Panc1 (cell line): ENCODE measurements at regions not wholly inside any gene's neighbourhood (a gene's known extent, or its start where the extent isn't known, plus 50 kb on each side); places are given as distances from the start of the nearest gene placed in this dataset.

ENCODE experiments used
- ATAC-seq: fragments of 200-7000 bp; cut with Tn5 transposase; 2 replicates; pipeline ENCODE4 v1.9.1; 2020; ENCODE audit warnings: mild to moderate bottlenecking, moderate library complexity
- BruUV-seq: library from RNA; stranded (reverse); fragments of 400-500 nt; replicated peaks from 2 replicates; lab custom pipeline; 2021; lab: Mats Ljungman, UMichigan
- CTCF ChIA-PET: fragments of 300-600 bp; sonication (Branson Sonifier 250); formaldehyde crosslinking; loops from one replicate; lab custom pipeline; 2022; ENCODE audit warnings: antibody characterized with exemption; lab: Charles Lee
- POLR2A ChIA-PET: fragments of 300-600 bp; sonication (Branson Sonifier 250); formaldehyde crosslinking; loops from one replicate; lab custom pipeline; 2022; ENCODE audit warnings: antibody characterized with exemption; lab: Charles Lee
- DNase-seq: peaks from one replicate; pipeline ENCODE4 v3.0.0-alpha.2; 2010; ENCODE audit warnings: low read depth, low spot score
- H3K27ac ChIP-seq: 2 replicates; pipeline ENCODE4 v1.5.1; 2011; ENCODE audit warnings: mild to moderate bottlenecking, low read length, inconsistent platforms
- H3K27me3 ChIP-seq: fragments of 200-500 bp; sonication (Bioruptor generic); 2 replicates; pipeline ENCODE4 v1.6.0; 2014; ENCODE audit warnings: low read length, inconsistent platforms; ENCODE audit not compliant: control insufficient read depth, insufficient read depth
- H3K36me3 ChIP-seq: fragments of 200-500 bp; sonication (Bioruptor generic); 2 replicates; pipeline ENCODE4 v1.5.1; 2014; ENCODE audit warnings: inconsistent platforms, mild to moderate bottlenecking, low read length, moderate library complexity; ENCODE audit not compliant: control insufficient read depth, insufficient read depth
- H3K4me1 ChIP-seq: 2 replicates; pipeline ENCODE4 v1.5.1; 2011; ENCODE audit warnings: inconsistent platforms, mild to moderate bottlenecking, low read length, moderate library complexity; ENCODE audit not compliant: control insufficient read depth, insufficient read depth
- H3K4me3 ChIP-seq, 2 experiments: 2 replicates each; pipeline ENCODE4 v1.5.1; 2011 to 2012; ENCODE audit warnings: low read depth in 2 of 2, low read length in 2 of 2, mild to moderate bottlenecking in 2 of 2, inconsistent platforms in 1 of 2, moderate library complexity in 1 of 2
- H3K9me3 ChIP-seq: fragments of 200-500 bp; sonication (Bioruptor generic); 2 replicates; pipeline ENCODE4 v1.5.1; 2014; ENCODE audit warnings: low read depth, mild to moderate bottlenecking, inconsistent platforms, low read length, moderate library complexity; ENCODE audit not compliant: control insufficient read depth, insufficient read depth
- CTCF ChIP-seq: fragments of 450-650 bp; IDR thresholded peaks from 2 replicates; pipeline ENCODE4 v1.5.1; 2017; ENCODE audit warnings: mild to moderate bottlenecking
- POLR2AphosphoS5 ChIP-seq: IDR thresholded peaks from 2 replicates; pipeline ENCODE4 v1.6.1; 2012; ENCODE audit warnings: mild to moderate bottlenecking, low read depth, low read length, moderate library complexity
- REST ChIP-seq, 2 experiments: IDR thresholded peaks; 2 replicates each; pipeline ENCODE4 v1.6.1; 2011 to 2012; ENCODE audit warnings: low read depth in 2 of 2, control low read depth in 1 of 2, low read length in 1 of 2, mild to moderate bottlenecking in 1 of 2, moderate library complexity in 1 of 2; ENCODE audit not compliant: insufficient read depth in 1 of 2
- SIN3A ChIP-seq: IDR thresholded peaks from 2 replicates; pipeline ENCODE4 v1.6.1; 2012; ENCODE audit warnings: low read depth, mild to moderate bottlenecking, low read length, moderate library complexity, borderline replicate concordance; ENCODE audit not compliant: insufficient read depth
- TCF7L2 ChIP-seq: IDR thresholded peaks from 2 replicates; pipeline ENCODE4 v1.6.1; 2011; ENCODE audit warnings: mild to moderate bottlenecking, low read depth, low read length, inconsistent platforms
- in situ Hi-C: cut with HindIII; loops from 2 replicates; pipeline ENCODE4 v1.10.0; 2016; ENCODE audit warnings: low sequenced_read_pairs, low pct_unique_long_range_greater_than_20kb
- intact Hi-C: fragments of 100-400 bp; cut with micrococcal nuclease; formaldehyde crosslinking; loops from one replicate; pipeline ENCODE4 v1.10.0; 2022; ENCODE audit not compliant: unreplicated experiment

GRCh38 chr5:73323466-73323865, 125.1 kb downstream of the FOXD1 start:
- Histone ChIP-seq H3K4me3 (no peak overlapping the region), H3K9me3 (no peaks in the 10 kb centered on the region), H3K36me3 (no peaks in the 10 kb centered on the region), H3K27ac (no peak overlapping the region), H3K4me1 (no peaks in the 10 kb centered on the region), H3K27me3 (no peaks in the 10 kb centered on the region)
- in situ Hi-C loops (no loop called here), intact Hi-C loops (no loop called here)
- CTCF ChIA-PET: no interaction called here
- ATAC-seq: no peak
- BruUV-seq: no TSS peak
- POLR2A ChIA-PET: interaction anchor here (0.6 kb wide), 1 partner anchor 73 kb away, joined by 5 read pairs; no protein-coding TSS in a partner anchor
- DNase-seq: no peak
- TF ChIP-seq REST (IDR thresholded peaks at IDR 0.05; ENCODE audit: insufficient read depth in 1 of 2, low read depth in 2 of 2, low read length in 1 of 2): no peak
- no peak for TF ChIP-seq SIN3A
- no peak for TF ChIP-seq POLR2AphosphoS5
- no peak for TF ChIP-seq CTCF

DNA sequence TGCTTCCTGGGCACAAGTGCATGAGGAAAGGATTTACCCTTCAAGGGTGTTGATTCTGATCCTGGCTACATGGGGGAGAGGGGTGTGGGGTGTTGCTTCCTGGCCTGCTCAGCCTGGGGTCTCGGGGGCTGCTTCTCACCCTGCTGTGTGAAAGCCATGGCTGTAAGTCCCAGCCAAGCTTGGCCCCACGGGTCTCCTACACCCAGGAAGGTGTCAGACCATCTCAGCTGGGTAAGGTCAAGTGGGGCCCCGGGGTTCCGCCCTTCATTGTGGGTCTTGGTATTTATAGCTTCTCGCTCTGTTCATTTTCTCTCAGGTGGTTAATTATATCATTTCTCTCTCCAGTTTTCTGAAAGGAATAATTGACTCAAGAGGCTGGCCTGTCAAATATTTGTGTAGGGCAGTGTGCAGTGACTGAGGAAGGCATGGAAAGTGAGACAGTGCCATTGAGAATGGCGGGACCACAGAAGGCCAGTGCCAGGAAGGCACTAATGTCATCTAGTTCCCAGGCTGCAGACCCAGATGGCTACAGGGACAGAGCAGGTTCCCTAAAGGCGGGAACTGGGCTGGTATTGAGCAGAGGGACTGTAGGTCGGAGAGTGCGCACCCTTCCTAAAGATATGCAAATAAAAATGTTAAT, 126.0 kb downstream of the FOXD1 start:
- in situ Hi-C loops (no loop called here), intact Hi-C loops (no loop called here)
- Histone ChIP-seq H3K4me3 (no peak overlapping the region), H3K27me3 (no peaks in the 10 kb centered on the region), H3K4me1 (no peaks in the 10 kb centered on the region), H3K9me3 (no peaks in the 10 kb centered on the region), H3K36me3 (no peaks in the 10 kb centered on the region), H3K27ac (no peak overlapping the region)
- DNase-seq (no peak), ATAC-seq (no peak)
- BruUV-seq: no TSS peak
- POLR2A ChIA-PET: no interaction called here
- no peak for TF ChIP-seq TCF7L2
- no peak for TF ChIP-seq REST (IDR thresholded peaks at IDR 0.05; ENCODE audit: insufficient read depth in 1 of 2, low read depth in 2 of 2, low read length in 1 of 2)
- TF ChIP-seq POLR2AphosphoS5: no peak
- TF ChIP-seq SIN3A: no peak
- TF ChIP-seq CTCF: no peak
- CTCF ChIA-PET: no interaction called here
